ENCODE measurements at regions not wholly inside any gene's neighbourhood (a gene's known extent, or its start where the extent isn't known, plus 50 kb on each side); places are given as distances from the start of the nearest gene placed in this dataset.

DNA sequence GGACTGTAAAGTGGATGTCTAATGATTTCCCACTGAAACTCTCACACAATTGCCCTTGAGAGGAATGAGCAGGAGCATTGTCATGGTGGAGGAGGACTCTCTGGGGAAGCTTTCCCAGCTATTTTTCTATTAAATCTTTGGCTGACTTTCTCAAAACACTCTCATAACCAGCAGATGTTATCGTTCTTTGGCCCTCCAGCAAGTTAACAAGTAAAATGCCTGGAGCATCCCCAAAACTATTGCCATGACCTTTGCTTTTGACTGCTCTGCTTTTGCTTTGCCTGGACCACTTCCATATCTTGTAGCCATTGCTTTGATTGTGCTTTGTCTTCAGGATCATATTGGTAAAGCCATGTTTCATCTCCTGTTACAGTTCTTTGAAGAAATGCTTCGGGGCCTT, 120.2 kb upstream of the PDE5A start:
- Histone ChIP-seq H3K4me3 (no peak overlapping the region), H3K36me3 (ENCODE audit: control insufficient read depth, insufficient read depth, low read length) (no peaks in the 10 kb centered on the region), H3K4me1 (replicated peaks in 1 of 2; ENCODE audit: control insufficient read depth in 2 of 2, insufficient read depth in 2 of 2, low read length in 2 of 2) (no peaks in the 10 kb centered on the region), H3K4me2 (ENCODE audit: insufficient read depth, low read length) (no peak overlapping the region), H3K9me3 (replicated peaks; ENCODE audit: control insufficient read depth, insufficient read depth, low read depth, low read length) (no peaks in the 10 kb centered on the region), H3K9ac (ENCODE audit: insufficient read depth in 1 of 2, low read depth in 2 of 2, low read length in 2 of 2) (no peak overlapping the region), H2AFZ (ENCODE audit: low read depth, low read length) (no peak overlapping the region), H4K20me1 (replicated peaks; ENCODE audit: control insufficient read depth, insufficient read depth, low read length) (no peaks in the 10 kb centered on the region), H3K27me3 (ENCODE audit: control insufficient read depth in 2 of 2, insufficient read depth in 2 of 2, low read length in 2 of 2) (no peaks in the 10 kb centered on the region), H3K27ac (ENCODE audit: extremely low read depth, low read depth, low read length) (no peak overlapping the region), H3K79me2 (ENCODE audit: control insufficient read depth, insufficient read depth, low read length) (no peaks in the 10 kb centered on the region), H3K9me1 (ENCODE audit: control insufficient read depth, insufficient read depth, low read length) (no peaks in the 10 kb centered on the region)
- TF ChIP-seq ETV5 (CRISPR knock-in tag; IDR thresholded peaks at IDR 0.05; ENCODE audit: low read depth) (no peak), NR1H2 (CRISPR knock-in tag; IDR thresholded peaks at IDR 0.05) (no peak), ZNF586 (CRISPR knock-in tag; conservative IDR thresholded peaks at IDR 0.05) (no peak), NCOA6 (IDR thresholded peaks at IDR 0.05) (no peak), TFAM (CRISPR knock-in tag; conservative IDR thresholded peaks at IDR 0.05) (no peak), ZNF12 (CRISPR knock-in tag; IDR thresholded peaks at IDR 0.05) (no peak), BACH1 (tag; IDR thresholded peaks at IDR 0.05) (no peak), ZSCAN32 (CRISPR knock-in tag; IDR thresholded peaks at IDR 0.05) (no peak)
- TF ChIP-seq, protein P1, sequence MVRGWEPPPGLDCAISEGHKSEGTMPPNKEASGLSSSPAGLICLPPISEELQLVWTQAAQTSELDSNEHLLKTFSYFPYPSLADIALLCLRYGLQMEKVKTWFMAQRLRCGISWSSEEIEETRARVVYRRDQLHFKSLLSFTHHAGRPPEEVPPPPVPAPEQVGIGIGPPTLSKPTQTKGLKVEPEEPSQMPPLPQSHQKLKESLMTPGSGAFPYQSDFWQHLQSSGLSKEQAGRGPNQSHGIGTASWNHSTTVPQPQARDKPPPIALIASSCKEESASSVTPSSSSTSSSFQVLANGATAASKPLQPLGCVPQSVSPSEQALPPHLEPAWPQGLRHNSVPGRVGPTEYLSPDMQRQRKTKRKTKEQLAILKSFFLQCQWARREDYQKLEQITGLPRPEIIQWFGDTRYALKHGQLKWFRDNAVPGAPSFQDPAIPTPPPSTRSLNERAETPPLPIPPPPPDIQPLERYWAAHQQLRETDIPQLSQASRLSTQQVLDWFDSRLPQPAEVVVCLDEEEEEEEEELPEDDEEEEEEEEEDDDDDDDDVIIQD (CRISPR knock-in tag; IDR thresholded peaks at IDR 0.05), result no peak
- intact Hi-C loops (cut with micrococcal nuclease) (no loop called here), in situ Hi-C loops (cut with MboI) (no loop called here)
- DNase-seq (ENCODE audit: extremely low read depth in 1 of 4, low spot score in 3 of 4), result no peak
- BruUV-seq (replicated peaks), result no TSS peak
- ChIA-PET POLR2A (no interaction called here), CTCF (ENCODE audit: low intra/inter-chr PET ratio) (no interaction called here)
- WGBS (ENCODE audit: insufficient coverage, low coverage, missing lambda C conversion rate), result 0% methylated on average over 2 of the region's 2 CpGs
- no peak for FAIRE-seq
- no peak for ATAC-seq

All from K562 (cell line).